ENCODE measurements at regions not wholly inside any gene's neighbourhood (a gene's known extent, or its start where the extent isn't known, plus 50 kb on each side); places are given as distances from the start of the nearest gene placed in this dataset.

GRCh38 chr9:28456861-28457260 lies 883.6 kb upstream of the C9orf72 start:
- no peak for ATAC-seq
- Histone ChIP-seq H3K27ac (no peak overlapping the region), H3K27me3 (no peaks in the 10 kb centered on the region), H3K4me3 (no peak overlapping the region), H3K4me1 (no peaks in the 10 kb centered on the region), H3K36me3 (no peaks in the 10 kb centered on the region), H3K9me3 (no peaks in the 10 kb centered on the region)
- TF ChIP-seq, protein P1, sequence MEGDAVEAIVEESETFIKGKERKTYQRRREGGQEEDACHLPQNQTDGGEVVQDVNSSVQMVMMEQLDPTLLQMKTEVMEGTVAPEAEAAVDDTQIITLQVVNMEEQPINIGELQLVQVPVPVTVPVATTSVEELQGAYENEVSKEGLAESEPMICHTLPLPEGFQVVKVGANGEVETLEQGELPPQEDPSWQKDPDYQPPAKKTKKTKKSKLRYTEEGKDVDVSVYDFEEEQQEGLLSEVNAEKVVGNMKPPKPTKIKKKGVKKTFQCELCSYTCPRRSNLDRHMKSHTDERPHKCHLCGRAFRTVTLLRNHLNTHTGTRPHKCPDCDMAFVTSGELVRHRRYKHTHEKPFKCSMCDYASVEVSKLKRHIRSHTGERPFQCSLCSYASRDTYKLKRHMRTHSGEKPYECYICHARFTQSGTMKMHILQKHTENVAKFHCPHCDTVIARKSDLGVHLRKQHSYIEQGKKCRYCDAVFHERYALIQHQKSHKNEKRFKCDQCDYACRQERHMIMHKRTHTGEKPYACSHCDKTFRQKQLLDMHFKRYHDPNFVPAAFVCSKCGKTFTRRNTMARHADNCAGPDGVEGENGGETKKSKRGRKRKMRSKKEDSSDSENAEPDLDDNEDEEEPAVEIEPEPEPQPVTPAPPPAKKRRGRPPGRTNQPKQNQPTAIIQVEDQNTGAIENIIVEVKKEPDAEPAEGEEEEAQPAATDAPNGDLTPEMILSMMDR (IDR thresholded peaks at IDR 0.05), result no peak
- DNase-seq, result no peak
- intact Hi-C loops (cut with DNase I), result no loop called here

DNA sequence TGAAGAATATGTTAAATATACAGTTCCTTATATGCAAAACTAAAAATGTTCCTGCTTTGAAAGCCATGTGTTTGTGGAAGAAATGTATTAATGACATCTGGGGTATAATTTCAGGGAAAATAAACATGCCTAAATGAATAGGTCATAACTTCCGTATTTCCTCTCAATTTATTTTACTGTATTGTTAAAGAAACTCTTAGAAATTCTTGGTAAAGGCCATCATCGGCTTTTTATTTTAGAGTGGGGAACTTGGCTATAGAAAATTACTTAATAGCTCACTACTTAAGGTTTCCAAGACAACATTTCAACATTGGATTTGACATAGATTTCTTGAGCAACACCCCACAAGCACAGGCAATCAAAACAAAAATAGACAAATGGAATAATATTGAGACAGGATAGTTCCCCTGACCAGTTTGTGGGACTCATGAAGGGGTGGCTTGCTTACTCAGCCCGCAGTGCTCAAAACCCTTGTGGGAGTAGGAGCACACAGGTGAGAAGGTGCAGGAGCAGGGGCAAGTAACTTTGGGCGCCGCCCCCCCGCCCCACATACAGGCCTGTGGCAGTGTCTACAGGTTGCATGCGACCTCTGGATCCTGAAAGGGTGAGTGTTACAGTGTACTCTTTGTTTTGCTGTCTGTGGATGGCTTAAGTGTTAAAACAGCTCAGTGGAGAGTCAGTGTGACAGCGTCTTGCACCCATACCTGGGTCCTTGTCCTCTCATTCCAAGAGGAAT lies 891.4 kb upstream of the C9orf72 start:
- peaks cover 0 to 32% (median 4%) of the 10 kb centered on the region in 11 donors for H3K9me3 ChIP-seq
- no peak overlapping the region for H3K27ac ChIP-seq
- no peaks in the 10 kb centered on the region for H3K36me3 ChIP-seq
- ATAC-seq (no peak), DNase-seq (no peak)
- intact Hi-C loops (cut with DNase I), result loop anchor here in 1 of 10 donors (5.0 kb wide), 1 partner anchor 37 kb away; no protein-coding TSS in a partner anchor
- H3K4me3 ChIP-seq, result no peak overlapping the region
- H3K27me3 ChIP-seq, result no peaks in the 10 kb centered on the region
- 79 to 83% methylated on average over 8 of the region's 8 CpGs for WGBS, 2 donors
- H3K4me1 ChIP-seq, result no peaks in the 10 kb centered on the region
- TF ChIP-seq, protein P1 (IDR thresholded peaks at IDR 0.05), result no peak

DNA sequence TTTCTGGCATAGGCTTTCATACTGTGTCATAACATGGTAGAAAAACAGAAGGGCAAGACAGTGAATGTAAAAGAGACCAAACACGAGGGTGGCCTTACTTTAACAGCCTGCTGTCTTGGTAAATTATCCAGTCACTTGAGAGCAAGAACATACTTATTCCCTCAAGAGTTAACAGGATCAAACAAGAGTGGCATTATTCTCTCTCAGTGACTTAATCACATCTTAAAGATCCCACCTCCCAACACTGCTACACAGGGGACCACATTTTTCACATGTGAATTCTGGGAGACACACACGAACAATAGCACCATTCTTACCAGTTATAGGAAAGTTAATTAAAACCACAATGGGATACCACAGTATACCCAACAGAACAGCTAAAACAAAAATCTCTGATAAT lies 898.0 kb upstream of the C9orf72 start:
- no peaks in the 10 kb centered on the region for H3K36me3 ChIP-seq
- WGBS, 2 donors, result 55 to 56% methylated on average over 2 of the region's 2 CpGs
- DNase-seq (no peak), ATAC-seq (no peak)
- H3K27ac ChIP-seq, result no peak overlapping the region
- peaks cover 0 to 44% (median 9%) of the 10 kb centered on the region in 11 donors for H3K9me3 ChIP-seq
- H3K4me1 ChIP-seq, result no peaks in the 10 kb centered on the region
- intact Hi-C loops (cut with DNase I), result no loop called here
- TF ChIP-seq, protein P1 (IDR thresholded peaks at IDR 0.05), result no peak
- no peak overlapping the region for H3K4me3 ChIP-seq
- H3K27me3 ChIP-seq, result no peaks in the 10 kb centered on the region

GRCh38 chr9:28487561-28487960 lies 914.3 kb upstream of the C9orf72 start:
- Histone ChIP-seq H3K9me3 (peaks cover 0 to 16% (median 0%) of the 10 kb centered on the region in 11 donors), H3K36me3 (no peaks in the 10 kb centered on the region), H3K4me3 (no peak overlapping the region), H3K27ac (no peak overlapping the region), H3K27me3 (no peaks in the 10 kb centered on the region), H3K4me1 (no peaks in the 10 kb centered on the region)
- intact Hi-C loops (cut with DNase I), result loop anchor here in 1 of 10 donors (10.0 kb wide), 1 partner anchor 63 kb away; no protein-coding TSS in a partner anchor
- ATAC-seq (no peak), DNase-seq (no peak)
- TF ChIP-seq, protein P1 (IDR thresholded peaks at IDR 0.05), result no peak
- 75 to 82% methylated on average over 1 of the region's 1 CpG for WGBS, 2 donors
